ENCODE measurements at regions not wholly inside any gene's neighbourhood (a gene's known extent, or its start where the extent isn't known, plus 50 kb on each side); places are given as distances from the start of the nearest gene placed in this dataset.
A peak's percentile ranks its signal among the peaks of the same experiment; 100 is the strongest.

DNA sequence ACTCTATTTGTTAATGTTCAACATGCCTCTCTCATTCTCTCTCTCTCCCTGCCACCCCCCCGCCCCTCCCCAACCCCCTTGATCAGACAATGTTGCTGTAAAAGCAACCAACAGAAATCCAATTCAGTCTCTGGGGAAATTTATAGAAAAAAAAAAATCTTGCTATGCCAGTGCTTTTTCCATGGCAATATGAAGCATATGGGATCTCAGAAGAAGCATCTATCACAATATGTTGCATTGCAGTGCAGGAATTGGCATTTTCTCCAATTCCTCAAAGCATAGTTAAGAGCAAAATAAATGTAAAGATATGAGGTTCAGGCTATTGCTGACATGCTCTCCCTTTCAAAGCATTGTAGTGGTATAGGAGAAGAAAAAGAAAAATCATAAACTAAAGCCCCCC lies 90.9 kb upstream of the LDB2 start:
- Histone ChIP-seq H2AFZ (no peak overlapping the region), H3K36me3 (ENCODE audit: low read depth) (no peaks in the 10 kb centered on the region), H3F3A (ENCODE audit: insufficient read depth) (no peaks in the 10 kb centered on the region), H3K79me2 (ENCODE audit: insufficient read depth) (no peaks in the 10 kb centered on the region), H3K4me1 (ENCODE audit: insufficient read depth) (no peaks in the 10 kb centered on the region), H3K9me2 (ENCODE audit: insufficient read depth) (no peaks in the 10 kb centered on the region), H4K20me1 (ENCODE audit: insufficient read depth) (no peaks in the 10 kb centered on the region), H3K9ac (no peak overlapping the region), H3K4me2 (ENCODE audit: unreplicated experiment) (no peak overlapping the region), H3K4me3 (no peak overlapping the region), H3K27me3 (replicated peaks; ENCODE audit: insufficient read depth) (no peaks in the 10 kb centered on the region), H3K9me3 (ENCODE audit: low read depth) (no peaks in the 10 kb centered on the region), H3K27ac (no peak overlapping the region)
- no peak for DNase-seq
- in situ Hi-C loops (cut with MboI) = no loop called here
- 75 to 88% methylated on average over 1 of the region's 1 CpG for WGBS, 2 experiments (ENCODE audit: low coverage in 1 of 2, low lambda C conversion rate in 2 of 2, missing lambda C conversion rate in 2 of 2)
- TF ChIP-seq EZH2phosphoT487 (IDR thresholded peaks at IDR 0.05; ENCODE audit: insufficient read depth, low read depth) = no peak
- no peak for TF ChIP-seq EZH2 (IDR thresholded peaks at IDR 0.05; ENCODE audit: insufficient read depth, poor library complexity, severe bottlenecking)

DNA sequence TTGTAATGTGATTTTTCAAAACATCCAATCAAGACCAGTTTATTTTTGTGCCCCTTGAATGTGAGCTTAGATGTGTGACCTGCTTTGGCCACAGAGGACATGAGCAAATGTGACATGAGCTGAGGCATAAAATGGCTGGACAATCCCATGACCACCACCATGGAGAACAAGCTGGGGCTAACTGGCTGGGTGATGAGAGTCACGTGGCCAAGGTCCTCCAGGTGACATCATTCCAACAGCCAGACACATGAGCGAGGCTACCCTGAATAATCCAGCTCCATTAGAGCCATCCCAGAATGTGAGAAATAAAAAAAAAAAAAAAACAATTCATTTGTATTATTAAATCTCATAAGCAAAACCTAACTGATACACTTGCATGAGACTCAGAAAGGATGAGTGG lies 90.4 kb upstream of the LDB2 start:
- H3K4me1 ChIP-seq (ENCODE audit: insufficient read depth) = no peaks in the 10 kb centered on the region
- H3K27ac ChIP-seq = no peak overlapping the region
- no peaks in the 10 kb centered on the region for H4K20me1 ChIP-seq (ENCODE audit: insufficient read depth)
- H3K79me2 ChIP-seq (ENCODE audit: insufficient read depth) = no peaks in the 10 kb centered on the region
- WGBS, 2 experiments (ENCODE audit: low coverage in 1 of 2, low lambda C conversion rate in 2 of 2, missing lambda C conversion rate in 2 of 2) = 82 to 88% methylated on average over 2 of the region's 2 CpGs
- H3K4me2 ChIP-seq (ENCODE audit: unreplicated experiment) = no peak overlapping the region
- no peaks in the 10 kb centered on the region for H3K27me3 ChIP-seq (replicated peaks; ENCODE audit: insufficient read depth)
- no peak overlapping the region for H3K4me3 ChIP-seq
- in situ Hi-C loops (cut with MboI) = no loop called here
- no peak overlapping the region for H2AFZ ChIP-seq
- no peak overlapping the region for H3K9ac ChIP-seq
- no peak for DNase-seq
- no peaks in the 10 kb centered on the region for H3K9me3 ChIP-seq (ENCODE audit: low read depth)
- no peaks in the 10 kb centered on the region for H3K9me2 ChIP-seq (ENCODE audit: insufficient read depth)
- no peaks in the 10 kb centered on the region for H3F3A ChIP-seq (ENCODE audit: insufficient read depth)
- H3K36me3 ChIP-seq (ENCODE audit: low read depth) = no peaks in the 10 kb centered on the region
- TF ChIP-seq EZH2phosphoT487 (IDR thresholded peaks at IDR 0.05; ENCODE audit: insufficient read depth, low read depth) = no peak
- no peak for TF ChIP-seq EZH2 (IDR thresholded peaks at IDR 0.05; ENCODE audit: insufficient read depth, poor library complexity, severe bottlenecking)

DNA sequence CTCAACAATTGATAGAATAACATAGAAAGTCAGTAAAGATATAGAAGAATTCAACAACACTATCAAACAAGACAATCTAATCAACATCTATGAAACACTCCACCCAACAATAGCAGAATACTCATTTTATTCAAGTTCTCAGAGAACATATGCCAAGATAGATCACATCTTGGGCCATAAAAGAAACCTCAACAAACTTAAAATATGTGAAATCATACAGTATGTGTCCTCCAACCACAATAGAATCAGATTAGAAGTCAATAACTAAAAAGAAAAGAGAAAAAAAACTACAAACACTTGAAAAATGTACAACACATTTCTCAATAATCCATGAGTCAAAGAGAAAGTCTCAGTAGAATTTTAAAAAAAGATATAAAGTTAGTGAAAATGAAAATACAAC lies 78.6 kb upstream of the LDB2 start:
- peak; percentile 36 for DNase-seq
- Histone ChIP-seq H3K4me3 (no peak overlapping the region), H3K36me3 (ENCODE audit: low read depth) (no peaks in the 10 kb centered on the region), H2AFZ (no peak overlapping the region), H3K9me3 (ENCODE audit: low read depth) (no peaks in the 10 kb centered on the region), H3K4me1 (ENCODE audit: insufficient read depth) (no peaks in the 10 kb centered on the region), H3K9me2 (ENCODE audit: insufficient read depth) (no peaks in the 10 kb centered on the region), H3K4me2 (ENCODE audit: unreplicated experiment) (no peak overlapping the region), H3K79me2 (ENCODE audit: insufficient read depth) (no peaks in the 10 kb centered on the region), H3F3A (ENCODE audit: insufficient read depth) (0 out of 2 replicates have a peak, but pooled peaks cover 4% of the 10 kb centered on the region), H3K9ac (no peak overlapping the region), H3K27me3 (replicated peaks; ENCODE audit: insufficient read depth) (no peaks in the 10 kb centered on the region), H3K27ac (no peak overlapping the region), H4K20me1 (ENCODE audit: insufficient read depth) (no peaks in the 10 kb centered on the region)
- in situ Hi-C loops (cut with MboI) = no loop called here
- TF ChIP-seq EZH2phosphoT487 (IDR thresholded peaks at IDR 0.05; ENCODE audit: insufficient read depth, low read depth) = no peak

DNA sequence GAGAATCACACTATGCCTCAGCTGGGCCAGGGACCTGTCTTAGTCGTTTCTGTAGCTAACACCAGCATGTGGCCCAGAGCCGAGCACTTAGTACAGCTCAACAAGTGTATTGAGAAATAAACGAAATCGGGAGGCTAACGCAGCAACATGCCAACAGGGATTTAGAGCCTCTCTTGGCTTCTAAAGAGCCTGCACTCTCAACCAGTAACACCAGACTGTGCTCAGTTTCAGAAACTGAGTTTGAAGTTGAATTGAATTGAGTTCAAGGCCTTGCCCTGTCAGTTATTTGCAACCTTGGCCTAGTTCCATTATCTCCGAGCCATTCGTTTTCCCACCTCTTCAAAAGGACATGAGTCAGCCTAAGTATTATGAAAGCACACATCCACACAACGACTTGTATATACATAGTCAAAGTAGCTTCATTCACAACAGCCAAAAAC lies 71.3 kb upstream of the LDB2 start:
- no peak overlapping the region for H3K4me3 ChIP-seq
- no peak overlapping the region for H3K9ac ChIP-seq
- H3K4me2 ChIP-seq (ENCODE audit: unreplicated experiment) = peak overlapping the region; percentile 32
- peaks cover 8% of the 10 kb centered on the region for H3K4me1 ChIP-seq (ENCODE audit: insufficient read depth)
- H4K20me1 ChIP-seq (ENCODE audit: insufficient read depth) = no peaks in the 10 kb centered on the region
- H2AFZ ChIP-seq = peak overlapping the region; percentile 34; the same call in 1 of the 2 replicates
- H3K9me3 ChIP-seq (ENCODE audit: low read depth) = no peaks in the 10 kb centered on the region
- H3F3A ChIP-seq (ENCODE audit: insufficient read depth) = no peaks in the 10 kb centered on the region
- no peak overlapping the region for H3K27ac ChIP-seq
- in situ Hi-C loops (cut with MboI) = no loop called here
- peak; percentile 78 for DNase-seq
- no peaks in the 10 kb centered on the region for H3K36me3 ChIP-seq (ENCODE audit: low read depth)
- H3K9me2 ChIP-seq (ENCODE audit: insufficient read depth) = no peaks in the 10 kb centered on the region
- TF ChIP-seq EZH2phosphoT487 (IDR thresholded peaks at IDR 0.05; ENCODE audit: insufficient read depth, low read depth) (no peak), EZH2 (IDR thresholded peaks at IDR 0.05; ENCODE audit: insufficient read depth, poor library complexity, severe bottlenecking) (no peak)
- 40 to 42% methylated on average over 8 of the region's 8 CpGs for WGBS, 2 experiments (ENCODE audit: low coverage in 1 of 2, low lambda C conversion rate in 2 of 2, missing lambda C conversion rate in 2 of 2)
- H3K79me2 ChIP-seq (ENCODE audit: insufficient read depth) = no peaks in the 10 kb centered on the region
- H3K27me3 ChIP-seq (replicated peaks; ENCODE audit: insufficient read depth) = no peaks in the 10 kb centered on the region

DNA sequence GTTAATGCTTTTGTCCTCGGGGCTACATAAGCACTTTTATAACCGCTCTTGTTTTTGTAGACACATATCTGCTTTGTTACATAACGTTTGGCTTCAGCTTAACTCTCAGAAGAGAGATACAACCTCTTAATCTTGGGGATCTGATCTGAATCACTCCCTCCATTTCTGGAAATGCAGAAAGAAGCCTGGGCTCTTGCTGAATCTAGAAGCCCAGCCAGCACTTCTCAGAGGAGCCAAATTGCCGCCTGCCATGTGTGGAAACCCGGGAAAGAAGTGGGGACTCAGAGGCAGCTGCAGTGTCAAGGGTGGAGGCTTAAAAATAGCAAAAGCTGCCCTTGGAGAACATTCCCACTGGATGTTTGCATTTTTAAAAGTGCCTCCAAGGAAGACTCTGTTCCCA lies 69.3 kb upstream of the LDB2 start:
- in situ Hi-C loops (cut with MboI) = no loop called here
- Histone ChIP-seq H3K79me2 (ENCODE audit: insufficient read depth) (no peaks in the 10 kb centered on the region), H2AFZ (peak overlapping the region; percentile 61), H3K9ac (no peak overlapping the region), H3F3A (ENCODE audit: insufficient read depth) (no peaks in the 10 kb centered on the region), H3K4me2 (ENCODE audit: unreplicated experiment) (peak overlapping the region; percentile 14), H3K9me3 (ENCODE audit: low read depth) (no peaks in the 10 kb centered on the region), H3K4me3 (no peak overlapping the region), H3K9me2 (ENCODE audit: insufficient read depth) (no peaks in the 10 kb centered on the region), H4K20me1 (ENCODE audit: insufficient read depth) (no peaks in the 10 kb centered on the region), H3K4me1 (ENCODE audit: insufficient read depth) (peaks cover 8% of the 10 kb centered on the region), H3K27ac (no peak overlapping the region), H3K36me3 (ENCODE audit: low read depth) (no peaks in the 10 kb centered on the region), H3K27me3 (replicated peaks; ENCODE audit: insufficient read depth) (no peaks in the 10 kb centered on the region)
- DNase-seq = peak; percentile 60
- no peak for TF ChIP-seq EZH2phosphoT487 (IDR thresholded peaks at IDR 0.05; ENCODE audit: insufficient read depth, low read depth)
- no peak for TF ChIP-seq EZH2 (IDR thresholded peaks at IDR 0.05; ENCODE audit: insufficient read depth, poor library complexity, severe bottlenecking)
- whole genome bisulfite sequencing, 2 experiments (ENCODE audit: low coverage in 1 of 2, low lambda C conversion rate in 2 of 2, missing lambda C conversion rate in 2 of 2) = 11 to 12% methylated on average over 5 of the region's 5 CpGs
